DOHH2 (cell line): ENCODE measurements at regions not wholly inside any gene's neighbourhood (a gene's known extent, or its start where the extent isn't known, plus 50 kb on each side); places are given as distances from the start of the nearest gene placed in this dataset.

Experiments used
- H3F3A ChIP-seq: fragments of 200-600 bp; sonication (generic), shearing (Covaris generic); 2 replicates; pipeline ENCODE4 v1.6.0; 2016; ENCODE audit warnings: antibody characterized with exemption, mild to moderate bottlenecking; ENCODE audit not compliant: control insufficient read depth, insufficient read depth
- H3K27ac ChIP-seq: fragments of 200-600 bp; sonication (generic); 2 replicates; pipeline ENCODE4 v1.5.1; 2014; ENCODE audit warnings: low read depth, mild to moderate bottlenecking, low read length, moderate library complexity
- H3K27me3 ChIP-seq: fragments of 200-600 bp; sonication (generic); 2 replicates; pipeline ENCODE4 v1.6.1; 2014; ENCODE audit warnings: mild to moderate bottlenecking, low read length, mixed read lengths; ENCODE audit not compliant: control insufficient read depth
- H3K36me3 ChIP-seq: fragments of 200-600 bp; sonication (generic); 2 replicates; pipeline ENCODE4 v1.6.1; 2014; ENCODE audit warnings: mild to moderate bottlenecking, low read length, moderate library complexity, mixed read lengths; ENCODE audit not compliant: control insufficient read depth
- H3K4me1 ChIP-seq: fragments of 200-600 bp; sonication (generic); 2 replicates; pipeline ENCODE4 v1.6.1; 2014; ENCODE audit warnings: mild to moderate bottlenecking, low read length, mixed read lengths; ENCODE audit not compliant: control insufficient read depth
- H3K4me2 ChIP-seq: fragments of 200-600 bp; sonication (generic); 2 replicates; pipeline ENCODE4 v1.6.0; 2014; ENCODE audit warnings: mild to moderate bottlenecking, low read length, moderate library complexity
- H3K4me3 ChIP-seq: fragments of 200-600 bp; sonication (generic); 2 replicates; pipeline ENCODE4 v1.5.1; 2014; ENCODE audit warnings: mild to moderate bottlenecking, low read length, mixed read lengths
- H3K79me2 ChIP-seq: fragments of 200-600 bp; sonication (generic); 2 replicates; pipeline ENCODE4 v1.6.1; 2014; ENCODE audit warnings: mild to moderate bottlenecking, low read length, mixed read lengths; ENCODE audit not compliant: control insufficient read depth
- H3K9me2 ChIP-seq: fragments of 200-600 bp; sonication (generic); replicated peaks from 2 replicates; pipeline ENCODE4 v1.6.1; 2014; ENCODE audit warnings: mild to moderate bottlenecking, low read length, mixed read lengths; ENCODE audit not compliant: control insufficient read depth
- H3K9me3 ChIP-seq: fragments of 200-600 bp; sonication (generic); 2 replicates; pipeline ENCODE4 v1.6.1; 2014; ENCODE audit warnings: antibody characterized with exemption, low read length, mixed read lengths; ENCODE audit not compliant: control insufficient read depth, insufficient read depth
- H4K20me1 ChIP-seq: fragments of 200-600 bp; sonication (generic); 2 replicates; pipeline ENCODE4 v1.6.0; 2014; ENCODE audit warnings: low read depth, mild to moderate bottlenecking, antibody characterized with exemption, low read length, moderate library complexity; ENCODE audit not compliant: control insufficient read depth, insufficient read depth
- EZH2phosphoT487 ChIP-seq: fragments of 200-600 bp; sonication (generic); IDR thresholded peaks from 2 replicates; pipeline ENCODE4 v1.6.1; 2017; ENCODE audit warnings: borderline replicate concordance, mild to moderate bottlenecking, antibody characterized with exemption, low read length, moderate library complexity, mixed read lengths
- TF ChIP-seq, protein P1 (sequence below): fragments of 200-600 bp; sonication (generic); IDR thresholded peaks from one replicate; pipeline ENCODE4 v1.5.1; 2014; ENCODE audit warnings: antibody characterized with exemption, mild to moderate bottlenecking, low read depth, low read length; ENCODE audit not compliant: poor library complexity, severe bottlenecking

DNA sequence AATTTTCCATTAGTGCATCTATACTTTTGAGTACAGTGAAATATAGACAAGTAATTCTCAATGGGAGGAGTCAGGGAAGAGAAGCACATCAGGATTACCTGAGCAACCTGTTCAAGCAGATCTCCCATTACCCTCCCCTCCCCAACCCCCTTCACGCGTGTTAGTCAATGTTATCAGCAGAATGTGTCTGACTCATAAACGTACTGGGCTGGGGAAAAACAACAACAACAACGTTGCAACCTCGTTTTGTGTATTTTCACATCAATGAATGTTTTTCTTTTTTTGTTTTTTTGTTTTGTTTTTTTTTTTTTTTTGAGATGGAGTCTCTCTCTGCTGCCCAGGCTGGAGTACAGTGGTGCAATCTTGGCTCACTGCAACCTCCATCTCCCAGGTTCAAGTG lies 287.0 kb upstream of the STXBP5 start:
- H3K4me3 ChIP-seq, result no peak overlapping the region
- H4K20me1 ChIP-seq, result no peaks in the 10 kb centered on the region
- H3K79me2 ChIP-seq, result no peaks in the 10 kb centered on the region
- H3F3A ChIP-seq, result no peaks in the 10 kb centered on the region
- TF ChIP-seq, protein P1, sequence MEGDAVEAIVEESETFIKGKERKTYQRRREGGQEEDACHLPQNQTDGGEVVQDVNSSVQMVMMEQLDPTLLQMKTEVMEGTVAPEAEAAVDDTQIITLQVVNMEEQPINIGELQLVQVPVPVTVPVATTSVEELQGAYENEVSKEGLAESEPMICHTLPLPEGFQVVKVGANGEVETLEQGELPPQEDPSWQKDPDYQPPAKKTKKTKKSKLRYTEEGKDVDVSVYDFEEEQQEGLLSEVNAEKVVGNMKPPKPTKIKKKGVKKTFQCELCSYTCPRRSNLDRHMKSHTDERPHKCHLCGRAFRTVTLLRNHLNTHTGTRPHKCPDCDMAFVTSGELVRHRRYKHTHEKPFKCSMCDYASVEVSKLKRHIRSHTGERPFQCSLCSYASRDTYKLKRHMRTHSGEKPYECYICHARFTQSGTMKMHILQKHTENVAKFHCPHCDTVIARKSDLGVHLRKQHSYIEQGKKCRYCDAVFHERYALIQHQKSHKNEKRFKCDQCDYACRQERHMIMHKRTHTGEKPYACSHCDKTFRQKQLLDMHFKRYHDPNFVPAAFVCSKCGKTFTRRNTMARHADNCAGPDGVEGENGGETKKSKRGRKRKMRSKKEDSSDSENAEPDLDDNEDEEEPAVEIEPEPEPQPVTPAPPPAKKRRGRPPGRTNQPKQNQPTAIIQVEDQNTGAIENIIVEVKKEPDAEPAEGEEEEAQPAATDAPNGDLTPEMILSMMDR, result no peak
- H3K27ac ChIP-seq, result no peak overlapping the region
- H3K4me2 ChIP-seq, result no peak overlapping the region
- H3K9me2 ChIP-seq, result no peaks in the 10 kb centered on the region
- H3K4me1 ChIP-seq, result no peaks in the 10 kb centered on the region
- H3K27me3 ChIP-seq, result no peaks in the 10 kb centered on the region
- no peaks in the 10 kb centered on the region for H3K36me3 ChIP-seq
- H3K9me3 ChIP-seq, result no peaks in the 10 kb centered on the region

DNA sequence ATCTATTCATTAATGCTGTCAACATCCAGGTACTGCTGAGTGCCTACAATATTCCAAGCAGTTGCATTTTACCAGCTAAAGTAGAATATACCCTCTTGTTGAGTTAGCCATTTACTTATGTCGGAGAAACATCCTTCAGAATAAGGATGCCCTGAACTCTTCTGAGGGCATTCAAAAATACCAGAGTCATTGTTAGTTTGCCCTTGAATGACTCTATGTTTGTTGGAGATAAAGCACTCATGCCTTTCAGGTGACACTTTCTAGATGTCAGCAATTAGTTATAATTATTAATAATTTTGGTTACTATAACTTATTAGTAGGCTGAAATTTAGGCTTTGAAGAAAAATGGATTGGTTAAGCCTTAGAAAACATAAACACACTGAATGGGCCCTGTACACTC lies 286.2 kb upstream of the STXBP5 start:
- no peak overlapping the region for H3K4me2 ChIP-seq
- no peaks in the 10 kb centered on the region for H3K36me3 ChIP-seq
- H3K9me2 ChIP-seq, result no peaks in the 10 kb centered on the region
- no peaks in the 10 kb centered on the region for H3K4me1 ChIP-seq
- H3K9me3 ChIP-seq, result no peaks in the 10 kb centered on the region
- no peak overlapping the region for H3K4me3 ChIP-seq
- no peaks in the 10 kb centered on the region for H3K79me2 ChIP-seq
- no peak overlapping the region for H3K27ac ChIP-seq
- no peak for TF ChIP-seq EZH2phosphoT487
- TF ChIP-seq, protein P1, result no peak
- H3F3A ChIP-seq, result no peaks in the 10 kb centered on the region
- no peaks in the 10 kb centered on the region for H3K27me3 ChIP-seq
- H4K20me1 ChIP-seq, result no peaks in the 10 kb centered on the region

DNA sequence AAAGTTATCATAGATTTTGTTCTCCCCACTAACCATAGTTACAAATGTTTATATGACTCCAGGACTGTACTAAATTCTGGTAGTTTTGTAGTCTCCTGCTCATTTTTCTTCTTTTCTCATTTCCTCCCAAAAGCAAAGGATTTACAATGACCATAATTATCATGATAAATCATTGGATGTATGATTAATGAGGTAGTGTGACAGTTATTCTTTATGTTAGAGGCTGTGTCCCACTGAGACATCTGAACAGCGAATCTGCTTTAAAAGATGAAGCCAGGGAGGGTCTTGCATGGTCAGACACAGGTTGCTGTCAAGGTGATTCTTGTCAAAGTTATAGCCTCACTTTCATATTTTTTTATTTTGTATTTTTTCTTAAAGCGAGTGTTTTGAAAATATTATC lies 285.2 kb upstream of the STXBP5 start:
- no peaks in the 10 kb centered on the region for H4K20me1 ChIP-seq
- H3K36me3 ChIP-seq, result no peaks in the 10 kb centered on the region
- no peaks in the 10 kb centered on the region for H3F3A ChIP-seq
- H3K9me2 ChIP-seq, result no peaks in the 10 kb centered on the region
- no peaks in the 10 kb centered on the region for H3K4me1 ChIP-seq
- TF ChIP-seq, protein P1, result no peak
- no peak for TF ChIP-seq EZH2phosphoT487
- no peaks in the 10 kb centered on the region for H3K79me2 ChIP-seq
- no peak overlapping the region for H3K4me2 ChIP-seq
- no peak overlapping the region for H3K27ac ChIP-seq
- no peaks in the 10 kb centered on the region for H3K27me3 ChIP-seq
- no peak overlapping the region for H3K4me3 ChIP-seq
- no peaks in the 10 kb centered on the region for H3K9me3 ChIP-seq

DNA sequence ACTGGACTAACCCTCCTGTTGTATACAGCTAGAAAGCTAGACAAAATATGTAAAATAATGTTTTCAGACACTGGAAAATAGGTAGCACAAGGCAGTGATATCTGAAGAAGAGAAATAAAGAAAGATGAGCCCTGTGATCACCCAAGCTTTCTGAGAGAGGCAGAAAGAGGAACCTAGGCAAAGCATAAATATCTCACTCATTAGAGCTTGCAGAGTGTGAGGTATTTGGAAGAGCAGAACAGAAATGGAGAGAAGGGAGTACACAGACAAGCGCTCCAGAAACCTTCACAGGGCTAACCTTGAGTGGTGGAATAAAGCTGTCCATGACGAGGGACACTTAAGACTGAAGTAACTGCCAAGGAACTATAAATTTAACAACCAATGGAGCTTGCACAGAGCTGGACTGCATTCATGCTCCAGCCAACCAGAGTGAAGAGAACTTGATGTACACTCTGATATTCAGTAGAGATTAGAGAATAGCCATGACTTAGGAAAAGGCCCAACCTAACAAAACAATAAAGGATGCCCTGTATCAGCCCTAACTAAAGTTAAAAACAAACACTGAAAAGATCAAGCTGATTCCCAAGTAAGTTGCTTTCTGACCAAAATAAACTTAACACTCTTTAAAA lies 280.9 kb upstream of the STXBP5 start:
- Histone ChIP-seq H4K20me1 (no peaks in the 10 kb centered on the region), H3K36me3 (no peaks in the 10 kb centered on the region), H3K27me3 (no peaks in the 10 kb centered on the region), H3F3A (no peaks in the 10 kb centered on the region), H3K9me3 (no peaks in the 10 kb centered on the region), H3K4me1 (no peaks in the 10 kb centered on the region), H3K4me3 (no peak overlapping the region), H3K4me2 (no peak overlapping the region), H3K79me2 (no peaks in the 10 kb centered on the region), H3K9me2 (no peaks in the 10 kb centered on the region), H3K27ac (no peak overlapping the region)
- TF ChIP-seq, protein P1, result no peak
- TF ChIP-seq EZH2phosphoT487, result no peak
